ENCODE measurements at regions not wholly inside any gene's neighbourhood (a gene's known extent, or its start where the extent isn't known, plus 50 kb on each side); places are given as distances from the start of the nearest gene placed in this dataset.

DNA sequence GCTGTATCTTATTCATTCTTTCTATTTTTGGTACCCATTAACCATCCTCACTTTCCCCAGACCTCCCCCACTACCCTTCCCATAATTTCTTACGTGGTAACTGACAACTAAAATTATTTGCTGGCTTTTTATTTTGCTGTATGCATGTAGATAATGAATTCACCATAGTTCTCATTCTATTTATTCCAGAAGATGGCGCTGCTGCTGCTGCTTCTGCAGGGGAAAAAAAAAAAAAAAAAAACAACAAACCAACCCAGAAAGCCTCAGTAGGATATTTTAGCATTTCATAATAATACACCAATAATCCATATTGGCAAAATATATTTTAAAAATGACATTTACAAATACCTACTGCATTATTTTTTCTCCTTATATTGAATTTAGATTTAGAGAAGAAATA lies 416.6 kb upstream of the MAGEB18 start:
- TF ChIP-seq KDM1A (IDR thresholded peaks at IDR 0.05; ENCODE audit: borderline replicate concordance) (no peak), SUPT20H (IDR thresholded peaks at IDR 0.05; ENCODE audit: borderline replicate concordance, control insufficient read depth, low read depth, low read length) (no peak), EZH2 (IDR thresholded peaks at IDR 0.05; ENCODE audit: borderline replicate concordance, control insufficient read depth, low read depth, low read length) (no peak), POLR2A (IDR thresholded peaks at IDR 0.05; ENCODE audit: low read depth, low read length) (no peak)
